CD4-positive, alpha-beta T cell treated with Interleukin-21 for 1 hour (primary cell): ENCODE measurements at regions not wholly inside any gene's neighbourhood (a gene's known extent, or its start where the extent isn't known, plus 50 kb on each side); places are given as distances from the start of the nearest gene placed in this dataset.
"Not testable (repeated sequence)": the region's sequence is repeated elsewhere in the genome, so short reads cannot be mapped to it uniquely, and the experiment has no call there.

Experiments
- DNase-seq: peaks from one replicate; pipeline ENCODE4 v3.0.0-alpha.2; 2020

GRCh38 chr5:92977846-92978540, 603.0 kb downstream of the NR2F1-AS1 start:
- DNase-seq = no peak

GRCh38 chr5:92976156-92976555, 604.9 kb downstream of the NR2F1-AS1 start:
- no peak for DNase-seq

- no peak for DNase-seq
Observed at GRCh38 chr5:92969781-92970237, 611.2 kb downstream of the NR2F1-AS1 start.

- no peak for DNase-seq
Observed at GRCh38 chr5:92969191-92969780, 611.7 kb downstream of the NR2F1-AS1 start.

- no peak for DNase-seq
Observed at GRCh38 chr5:92963800-92964199, 617.2 kb downstream of the NR2F1-AS1 start.

- no peak for DNase-seq
Observed at GRCh38 chr5:92962752-92963151, 618.3 kb downstream of the NR2F1-AS1 start.

GRCh38 chr5:92956886-92957285, 624.1 kb downstream of the NR2F1-AS1 start:
- no peak for DNase-seq

- no peak for DNase-seq
Observed at GRCh38 chr5:92952243-92952642, 628.8 kb downstream of the NR2F1-AS1 start.

GRCh38 chr5:92951746-92952145, 629.3 kb downstream of the NR2F1-AS1 start:
- no peak for DNase-seq

- DNase-seq = no peak
Observed at GRCh38 chr5:92946546-92946945, 634.5 kb downstream of the NR2F1-AS1 start.

- no peak for DNase-seq
Observed at GRCh38 chr5:92945605-92946097, 635.4 kb downstream of the NR2F1-AS1 start.

GRCh38 chr5:92944903-92945604, 636.0 kb downstream of the NR2F1-AS1 start:
- DNase-seq = no peak

GRCh38 chr5:92944337-92944736, 636.7 kb downstream of the NR2F1-AS1 start:
- DNase-seq = no peak

- DNase-seq = no peak
Observed at GRCh38 chr5:92942762-92943161, 638.3 kb downstream of the NR2F1-AS1 start.

- DNase-seq = no peak
Observed at GRCh38 chr5:92941806-92942205, 639.2 kb downstream of the NR2F1-AS1 start.

- no peak for DNase-seq
Observed at GRCh38 chr5:92939428-92939827, 641.6 kb downstream of the NR2F1-AS1 start.

GRCh38 chr5:92937396-92937795, 643.6 kb downstream of the NR2F1-AS1 start:
- not testable (repeated sequence) for DNase-seq

- no peak for DNase-seq
Observed at GRCh38 chr5:92930057-92930456, 651.0 kb downstream of the NR2F1-AS1 start.

- no peak for DNase-seq
Observed at GRCh38 chr5:92927291-92927778, 653.7 kb downstream of the NR2F1-AS1 start.

GRCh38 chr5:92923885-92924284, 657.1 kb downstream of the NR2F1-AS1 start:
- DNase-seq = no peak

GRCh38 chr5:92922231-92922967, 658.6 kb downstream of the NR2F1-AS1 start:
- no peak for DNase-seq

GRCh38 chr5:92917044-92917443, 664.0 kb downstream of the NR2F1-AS1 start:
- no peak for DNase-seq

GRCh38 chr5:92916036-92916435, 665.0 kb downstream of the NR2F1-AS1 start:
- no peak for DNase-seq
